ENCODE measurements at regions not wholly inside any gene's neighbourhood (a gene's known extent, or its start where the extent isn't known, plus 50 kb on each side); places are given as distances from the start of the nearest gene placed in this dataset.
"Not testable (repeated sequence)": the region's sequence is repeated elsewhere in the genome, so short reads cannot be mapped to it uniquely, and the experiment has no call there.

GRCh38 chr6:4265740-4266139, 130.4 kb upstream of the ECI2 start:
- peak; percentile 26 for DNase-seq (ENCODE audit: low read depth, low spot score)

GRCh38 chr6:4264601-4265000, 129.2 kb upstream of the ECI2 start:
- DNase-seq (ENCODE audit: low read depth, low spot score): no peak

- no peak for DNase-seq (ENCODE audit: low read depth, low spot score)
These were observed 128.7 kb upstream of the ECI2 start for GRCh38 chr6:4264081-4264480.

- no peak for DNase-seq (ENCODE audit: low read depth, low spot score)
These were observed 127.2 kb upstream of the ECI2 start for GRCh38 chr6:4262526-4262925.

- DNase-seq (ENCODE audit: low read depth, low spot score): no peak
These were observed 124.0 kb upstream of the ECI2 start for GRCh38 chr6:4259391-4259790.

GRCh38 chr6:4258733-4259132, 123.4 kb upstream of the ECI2 start:
- DNase-seq (ENCODE audit: low read depth, low spot score): no peak

- DNase-seq (ENCODE audit: low read depth, low spot score): no peak
These were observed 121.6 kb upstream of the ECI2 start for GRCh38 chr6:4256969-4257368.

GRCh38 chr6:4253604-4254231, 118.3 kb upstream of the ECI2 start:
- peak; percentile 59 for DNase-seq (ENCODE audit: low read depth, low spot score)

- not testable (repeated sequence) for DNase-seq (ENCODE audit: low read depth, low spot score)
These were observed 117.1 kb upstream of the ECI2 start for GRCh38 chr6:4252445-4252844.

GRCh38 chr6:4250645-4251044, 115.3 kb upstream of the ECI2 start:
- no peak for DNase-seq (ENCODE audit: low read depth, low spot score)

GRCh38 chr6:4243832-4244231, 108.5 kb upstream of the ECI2 start:
- not testable (repeated sequence) for DNase-seq (ENCODE audit: low read depth, low spot score)

GRCh38 chr6:4243237-4243636, 107.9 kb upstream of the ECI2 start:
- no peak for DNase-seq (ENCODE audit: low read depth, low spot score)

GRCh38 chr6:4242601-4243000, 107.2 kb upstream of the ECI2 start:
- DNase-seq (ENCODE audit: low read depth, low spot score): no peak

GRCh38 chr6:4240148-4240547, 104.8 kb upstream of the ECI2 start:
- DNase-seq (ENCODE audit: low read depth, low spot score): no peak

- peak; percentile 80 for DNase-seq (ENCODE audit: low read depth, low spot score)
These were observed 89.9 kb upstream of the ECI2 start for GRCh38 chr6:4225161-4225872.

GRCh38 chr6:4224067-4224978, 88.9 kb upstream of the ECI2 start:
- peak; percentile 48 for DNase-seq (ENCODE audit: low read depth, low spot score)

GRCh38 chr6:4220558-4220957, 85.2 kb upstream of the ECI2 start:
- DNase-seq (ENCODE audit: low read depth, low spot score): no peak

- DNase-seq (ENCODE audit: low read depth, low spot score): not testable (repeated sequence)
These were observed 83.4 kb upstream of the ECI2 start for GRCh38 chr6:4218619-4219317.

- no peak for DNase-seq (ENCODE audit: low read depth, low spot score)
These were observed 77.2 kb upstream of the ECI2 start for GRCh38 chr6:4212588-4212987.

- DNase-seq (ENCODE audit: low read depth, low spot score): peak; percentile 74
These were observed 75.4 kb upstream of the ECI2 start for GRCh38 chr6:4210629-4211419.

- DNase-seq (ENCODE audit: low read depth, low spot score): no peak
These were observed 73.8 kb upstream of the ECI2 start for GRCh38 chr6:4209196-4209595.
